Epithelial cell of esophagus (primary cell): ENCODE measurements at regions not wholly inside any gene's neighbourhood (a gene's known extent, or its start where the extent isn't known, plus 50 kb on each side); places are given as distances from the start of the nearest gene placed in this dataset.

Experiments
- DNase-seq: peaks from one replicate; pipeline ENCODE4 v3.0.0; 2010; ENCODE audit warnings: low read depth
- H3K4me3 ChIP-seq: 2 replicates; pipeline ENCODE4 v1.5.1; 2011; ENCODE audit warnings: mild to moderate bottlenecking, low read length, control low read depth
- CTCF ChIP-seq: IDR thresholded peaks from 2 replicates; pipeline ENCODE4 v1.5.1; 2011; ENCODE audit warnings: low read depth, mild to moderate bottlenecking, low read length, control low read depth, inconsistent platforms; ENCODE audit not compliant: insufficient read depth; ENCODE audit errors: missing control alignments

GRCh38 chr18:65459741-65460140 is 291.1 kb upstream of the CDH7 start:
- TF ChIP-seq CTCF = no peak
- no peak overlapping the region for H3K4me3 ChIP-seq
- no peak for DNase-seq

GRCh38 chr18:65458871-65459270 is 291.9 kb upstream of the CDH7 start:
- no peak for TF ChIP-seq CTCF

GRCh38 chr18:65439188-65439587 is 311.6 kb upstream of the CDH7 start:
- DNase-seq = no peak
- H3K4me3 ChIP-seq = no peak overlapping the region
- no peak for TF ChIP-seq CTCF

More at GRCh38 chr18:65458871-65459270, 291.9 kb upstream of the CDH7 start:
- H3K4me3 ChIP-seq = no peak overlapping the region
- no peak for DNase-seq

- no peak overlapping the region for H3K4me3 ChIP-seq
- TF ChIP-seq CTCF = no peak
- DNase-seq = no peak
Observed at GRCh38 chr18:65436430-65436829, 314.4 kb upstream of the CDH7 start.

GRCh38 chr18:65435534-65435933 is 315.3 kb upstream of the CDH7 start:
- no peak for DNase-seq
- H3K4me3 ChIP-seq = no peak overlapping the region
- TF ChIP-seq CTCF = no peak

- no peak overlapping the region for H3K4me3 ChIP-seq
- DNase-seq = no peak
- no peak for TF ChIP-seq CTCF
Observed at GRCh38 chr18:65429601-65430000, 321.2 kb upstream of the CDH7 start.

GRCh38 chr18:65425366-65425765 is 325.4 kb upstream of the CDH7 start:
- no peak for DNase-seq
- H3K4me3 ChIP-seq = no peak overlapping the region
- no peak for TF ChIP-seq CTCF
